IMR-90 (cell line): ENCODE measurements at regions not wholly inside any gene's neighbourhood (a gene's known extent, or its start where the extent isn't known, plus 50 kb on each side); places are given as distances from the start of the nearest gene placed in this dataset.

Experiments
- ATAC-seq: fragments of 200-7000 bp; cut with Tn5 transposase; 2 replicates; pipeline ENCODE4 v1.9.1; 2020; ENCODE audit warnings: low read depth, mild to moderate bottlenecking, moderate library complexity
- BruUV-seq: library from RNA; stranded (reverse); fragments of 400-500 nt; replicated peaks from 2 replicates; lab custom pipeline; 2021; lab: Mats Ljungman, UMichigan
- CTCF ChIA-PET: fragments of 300-600 bp; formaldehyde crosslinking; extraction: SDS; loops from one replicate; lab custom pipeline; 2021; ENCODE audit warnings: antibody characterized with exemption; lab: Yijun Ruan, JAX
- POLR2A ChIA-PET: fragments of 300-600 bp; sonication (Branson Sonifier 250); formaldehyde crosslinking; loops from one replicate; lab custom pipeline; 2022; ENCODE audit warnings: antibody characterized with exemption; ENCODE audit not compliant: unreplicated experiment; lab: Charles Lee
- DNase-seq: peaks from one replicate; pipeline ENCODE4 v3.0.0; 2013
- H2AFZ ChIP-seq: replicated peaks from 2 replicates; pipeline ENCODE3; 2013; ENCODE audit warnings: low read length, mild to moderate bottlenecking; ENCODE audit not compliant: poor library complexity
- H2AK5ac ChIP-seq: 2 replicates; pipeline ENCODE4 v1.6.1; 2013; ENCODE audit warnings: low read depth, low read length, inconsistent platforms
- H2AK9ac ChIP-seq: replicated peaks from 2 replicates; pipeline ENCODE3; 2013; ENCODE audit warnings: mild to moderate bottlenecking, low read depth, low read length, moderate library complexity; ENCODE audit not compliant: poor library complexity
- H2BK120ac ChIP-seq: 2 replicates; pipeline ENCODE4 v1.6.1; 2013; ENCODE audit warnings: low read depth, low read length, inconsistent platforms
- H2BK15ac ChIP-seq: 3 replicates; pipeline ENCODE4 v1.6.1; 2013; ENCODE audit warnings: low read depth, low read length, inconsistent platforms
- H2BK20ac ChIP-seq: 2 replicates; pipeline ENCODE4 v1.6.1; 2013; ENCODE audit warnings: low read depth, mild to moderate bottlenecking, inconsistent platforms, low read length, moderate library complexity
- H2BK5ac ChIP-seq: 2 replicates; pipeline ENCODE4 v1.6.1; 2013; ENCODE audit warnings: mild to moderate bottlenecking, low read depth, low read length, inconsistent platforms; ENCODE audit not compliant: poor library complexity, severe bottlenecking
- H3K14ac ChIP-seq: replicated peaks from 2 replicates; pipeline ENCODE4 v1.6.1; 2013; ENCODE audit warnings: low read depth, low read length, inconsistent platforms
- H3K18ac ChIP-seq: 2 replicates; pipeline ENCODE4 v1.6.1; 2013; ENCODE audit warnings: low read depth, low read length, control low read depth
- H3K23ac ChIP-seq: 2 replicates; pipeline ENCODE4 v1.6.1; 2013; ENCODE audit warnings: low read depth, low read length, inconsistent platforms
- H3K27ac ChIP-seq: 2 replicates; pipeline ENCODE4 v1.5.1; 2013; ENCODE audit warnings: mild to moderate bottlenecking, control low read depth, low read length; ENCODE audit not compliant: insufficient read depth
- H3K27me3 ChIP-seq: 2 replicates; pipeline ENCODE4 v1.6.1; 2013; ENCODE audit warnings: low read length; ENCODE audit not compliant: control insufficient read depth, insufficient read depth
- H3K36me3 ChIP-seq: 2 replicates; pipeline ENCODE4 v1.6.1; 2013; ENCODE audit warnings: low read length, mixed read lengths; ENCODE audit not compliant: control insufficient read depth, insufficient read depth
- H3K4ac ChIP-seq: 2 replicates; pipeline ENCODE4 v1.6.1; 2013; ENCODE audit warnings: low read depth, low read length, inconsistent platforms
- H3K4me1 ChIP-seq: 2 replicates; pipeline ENCODE4 v1.6.1; 2013; ENCODE audit warnings: low read length, mixed read lengths; ENCODE audit not compliant: control insufficient read depth, insufficient read depth
- H3K4me2 ChIP-seq: 2 replicates; pipeline ENCODE4 v1.6.1; 2013; ENCODE audit warnings: low read depth, mild to moderate bottlenecking, control low read depth, low read length, moderate library complexity
- H3K4me3 ChIP-seq: 2 replicates; pipeline ENCODE4 v1.5.1; 2013; ENCODE audit warnings: low read depth, mild to moderate bottlenecking, control low read depth, low read length, moderate library complexity; ENCODE audit not compliant: insufficient read depth
- H3K56ac ChIP-seq: 2 replicates; pipeline ENCODE4 v1.6.1; 2013; ENCODE audit warnings: low read length, inconsistent platforms; ENCODE audit not compliant: insufficient read depth; ENCODE audit errors: extremely low read depth
- H3K79me1 ChIP-seq, 2 experiments: 2 replicates each; pipeline ENCODE4 v1.6.1; 2013; ENCODE audit warnings: low read length in 2 of 2, inconsistent platforms in 1 of 2, low read depth in 1 of 2
- H3K9ac ChIP-seq: 2 replicates; pipeline ENCODE4 v1.6.1; 2013; ENCODE audit warnings: low read depth, low read length, control low read depth
- H3K9me1 ChIP-seq: 2 replicates; pipeline ENCODE4 v1.6.1; 2013; ENCODE audit warnings: low read length, inconsistent platforms; ENCODE audit not compliant: insufficient read depth
- H3K9me3 ChIP-seq: 2 replicates; pipeline ENCODE4 v1.6.1; 2013; ENCODE audit warnings: low read length; ENCODE audit not compliant: control insufficient read depth, insufficient read depth
- H4K20me1 ChIP-seq: 2 replicates; pipeline ENCODE4 v1.6.1; 2013; ENCODE audit warnings: low read length, inconsistent platforms; ENCODE audit not compliant: insufficient read depth
- H4K5ac ChIP-seq: 2 replicates; pipeline ENCODE4 v1.6.1; 2013; ENCODE audit warnings: mild to moderate bottlenecking, low read depth, low read length, control low read depth
- H4K8ac ChIP-seq, 2 experiments: 2 replicates each; pipeline ENCODE4 v1.6.1; 2013; ENCODE audit warnings: low read depth in 2 of 2, low read length in 2 of 2, control low read depth in 1 of 2, inconsistent platforms in 1 of 2
- H4K91ac ChIP-seq: 2 replicates; pipeline ENCODE4 v1.6.1; 2013; ENCODE audit warnings: low read depth, low read length, inconsistent platforms; ENCODE audit not compliant: insufficient read depth
- CTCF ChIP-seq: conservative IDR thresholded peaks from 2 replicates; pipeline ENCODE4 v1.5.1; 2012; ENCODE audit warnings: mild to moderate bottlenecking, low read depth, low read length, improper control_type of control experiment
- MAFK ChIP-seq: IDR thresholded peaks from 2 replicates; pipeline ENCODE4 v1.6.1; 2012; ENCODE audit warnings: low read depth, low read length, improper control_type of control experiment
- MAZ ChIP-seq: IDR thresholded peaks from 2 replicates; pipeline ENCODE4 v1.6.1; 2012; ENCODE audit warnings: low read depth, mild to moderate bottlenecking, low read length, improper control_type of control experiment, moderate library complexity, borderline replicate concordance
- MXI1 ChIP-seq: IDR thresholded peaks from 2 replicates; pipeline ENCODE4 v1.6.1; 2012; ENCODE audit warnings: low read depth, mild to moderate bottlenecking, low read length, moderate library complexity, borderline replicate concordance
- NFE2L2 ChIP-seq: fragments of 150-350 bp; IDR thresholded peaks from 2 replicates; pipeline ENCODE4 v1.6.1; 2016; ENCODE audit warnings: low read depth, mild to moderate bottlenecking, low read length
- RAD21 ChIP-seq: IDR thresholded peaks from 2 replicates; pipeline ENCODE4 v1.6.1; 2012; ENCODE audit warnings: low read length, improper control_type of control experiment
- RCOR1 ChIP-seq: IDR thresholded peaks from 2 replicates; pipeline ENCODE4 v1.6.1; 2012; ENCODE audit warnings: mild to moderate bottlenecking, low read length, improper control_type of control experiment; ENCODE audit not compliant: insufficient replicate concordance
- RFX5 ChIP-seq: IDR thresholded peaks from 2 replicates; pipeline ENCODE4 v1.8.0; 2012; ENCODE audit warnings: low read depth, mild to moderate bottlenecking, low read length, moderate library complexity
- USF2 ChIP-seq: fragments of 150-350 bp; IDR thresholded peaks from 2 replicates; pipeline ENCODE4 v1.6.1; 2017; ENCODE audit warnings: mild to moderate bottlenecking, antibody characterized with exemption, low read length, low read depth
- WGBS, 2 experiments: methylation state at CpG; one replicate each; pipeline versions ENCODE4 v1.1.5 to v1.1.7; 2013; ENCODE audit warnings: missing lambda C conversion rate in 2 of 2; ENCODE audit not compliant: insufficient read length in 1 of 2; ENCODE audit errors: extremely low coverage in 2 of 2; 5-methylcytosine and 5-hydroxymethylcytosine counted together
- dilution Hi-C: fragments of 300-500 bp; cut with HindIII; formaldehyde crosslinking; loops from one replicate; pipeline ENCODE4 v1.14.3; 2018; ENCODE audit warnings: low sequenced_read_pairs; ENCODE audit not compliant: unreplicated experiment
- in situ Hi-C: fragments of 300-500 bp; cut with MboI; formaldehyde crosslinking; loops from 3 replicates; pipeline ENCODE4 v1.14.3; 2019; ENCODE audit warnings: low sequenced_read_pairs, inconsistent platforms, mixed read lengths
- intact Hi-C: fragments of 100-400 bp; cut with micrococcal nuclease; formaldehyde crosslinking; loops from 2 replicates; pipeline ENCODE4 v1.10.0; 2022

GRCh38 chr10:110415809-110416208 lies 81.9 kb upstream of the DUSP5 start:
- no peaks in the 10 kb centered on the region; the same call in 1 of the 2 replicates for H3K9me3 ChIP-seq
- H3K9me1 ChIP-seq, result peaks cover 32% of the 10 kb centered on the region
- 0 out of 2 replicates have a peak overlapping the region, but pooled peaks have one; percentile 40 for H3K14ac ChIP-seq
- H3K4me2 ChIP-seq, result no peak overlapping the region
- no peak overlapping the region for H3K56ac ChIP-seq
- H3K36me3 ChIP-seq, result no peaks in the 10 kb centered on the region
- no TSS peak for BruUV-seq
- ChIA-PET POLR2A (no interaction called here), CTCF (interaction anchor here (0.5 to 0.8 kb wide), 2 partner anchors 11 to 130 kb away, joined by 3 read pairs; no protein-coding TSS in a partner anchor)
- no peak overlapping the region for H3K9ac ChIP-seq
- H3K18ac ChIP-seq, result no peak overlapping the region
- ATAC-seq (no peak), DNase-seq (no peak)
- peak overlapping the region; percentile 80; the same call in 2 of the 3 replicates for H2BK15ac ChIP-seq
- H2BK5ac ChIP-seq, result no peak overlapping the region
- in situ Hi-C loops (no loop called here), intact Hi-C loops (no loop called here), dilution Hi-C loops (no loop called here)
- H2AK5ac ChIP-seq, result peak overlapping the region; percentile 66; the same call in 1 of the 2 replicates
- H3K27me3 ChIP-seq, result no peaks in the 10 kb centered on the region
- peaks cover 19% of the 10 kb centered on the region for H3K4me1 ChIP-seq
- no peak overlapping the region for H3K27ac ChIP-seq
- 0 out of 2 replicates have a peak overlapping the region, but pooled peaks have one; percentile 20 for H3K23ac ChIP-seq
- H3K79me1 ChIP-seq, result peaks cover 0 to 2% of the 10 kb centered on the region in 2 experiments; a peak in 1 of 4 replicates
- TF ChIP-seq USF2, result no peak
- no peak for TF ChIP-seq RCOR1
- no peak for TF ChIP-seq MXI1
- no peak for TF ChIP-seq RFX5
- no peak for TF ChIP-seq CTCF
- no peak for TF ChIP-seq MAZ
- TF ChIP-seq RAD21, result no peak
- TF ChIP-seq NFE2L2, result no peak
- no peak for TF ChIP-seq MAFK
- H3K4me3 ChIP-seq, result no peak overlapping the region
- peak overlapping the region; percentile 22 for H2AK9ac ChIP-seq
- no peak overlapping the region for H2AFZ ChIP-seq
- H4K20me1 ChIP-seq, result no peaks in the 10 kb centered on the region
- no peak overlapping the region for H2BK20ac ChIP-seq
- H3K4ac ChIP-seq, result peak overlapping the region; percentile 56
- WGBS, 2 experiments, result 80% methylated on average over 1 of the region's 3 CpGs; no CpG with 5 or more reads in 1 of the 2 experiments
- no peak overlapping the region for H4K91ac ChIP-seq
- H2BK120ac ChIP-seq, result peak overlapping the region; percentile 26; the same call in 1 of the 2 replicates
- H4K5ac ChIP-seq, result no peak overlapping the region; the same call in 1 of the 2 replicates
- 0 out of 4 replicates have a peak overlapping the region, but pooled peaks of 1 of the 2 experiments have one; percentile 28 for H4K8ac ChIP-seq
